GM12878 (cell line): ENCODE measurements at regions not wholly inside any gene's neighbourhood (a gene's known extent, or its start where the extent isn't known, plus 50 kb on each side); places are given as distances from the start of the nearest gene placed in this dataset.

Experiments used
- ATAC-seq: fragments of 200-7000 bp; cut with Tn5 transposase; 3 replicates; pipeline ENCODE4 v1.9.1; 2020; ENCODE audit warnings: mild to moderate bottlenecking, moderate library complexity
- BruUV-seq: library from RNA; stranded (reverse); fragments of 400-500 nt; replicated peaks from 2 replicates; lab custom pipeline; 2021; lab: Mats Ljungman, UMichigan
- CTCF ChIA-PET: fragments of 300-600 bp; sonication (Branson Sonifier 250); formaldehyde crosslinking; extraction: SDS; loops from one replicate; lab custom pipeline; 2021; ENCODE audit warnings: inconsistent platforms; lab: Yijun Ruan, JAX
- POLR2A ChIA-PET: fragments of 350-600 bp; formaldehyde crosslinking; extraction: SDS; loops from one replicate; lab custom pipeline; 2021; ENCODE audit warnings: inconsistent platforms; lab: Charles Lee
- RAD21 ChIA-PET: fragments of 300-600 bp; sonication (Branson Sonifier 250); formaldehyde crosslinking; loops from one replicate; lab custom pipeline; 2023; ENCODE audit warnings: antibody characterized with exemption; ENCODE audit not compliant: unreplicated experiment; lab: Charles Lee
- SMC1A ChIA-PET: fragments of 300-600 bp; sonication (Branson Sonifier 250); formaldehyde crosslinking; loops from one replicate; lab custom pipeline; 2023; ENCODE audit not compliant: unreplicated experiment, uncharacterized antibody; lab: Charles Lee
- DNase-seq: peaks from one replicate; pipeline ENCODE4 v3.0.0-alpha.2; 2011; ENCODE audit warnings: low read depth, low spot score
- FAIRE-seq: peaks from 3 replicates; lab custom pipeline; 2011; peaks lifted over from hg19 to GRCh38; lab: Jason Lieb, UNC
- H2AFZ ChIP-seq: 2 replicates; pipeline ENCODE4 v1.6.0; 2011; ENCODE audit warnings: low read depth, low read length, control low read depth; ENCODE audit not compliant: control insufficient read depth
- H3K27ac ChIP-seq: 2 replicates; pipeline ENCODE4 v1.5.1; 2011; ENCODE audit warnings: control low read depth; ENCODE audit not compliant: control insufficient read depth, insufficient read depth
- H3K27me3 ChIP-seq, 2 experiments: replicated peaks in 1 of 2; 2 replicates each; pipeline versions ENCODE4 v1.6.0 to v1.6.1; 2011; ENCODE audit warnings: low read length in 1 of 2; ENCODE audit not compliant: control insufficient read depth in 2 of 2, insufficient read depth in 2 of 2
- H3K36me3 ChIP-seq, 2 experiments: 2 replicates each; pipeline ENCODE4 v1.5.1; 2011; ENCODE audit warnings: low read length in 1 of 2; ENCODE audit not compliant: control insufficient read depth in 2 of 2, insufficient read depth in 2 of 2
- H3K4me1 ChIP-seq: 2 replicates; pipeline ENCODE4 v1.6.1; 2011; ENCODE audit warnings: mild to moderate bottlenecking, low read length, moderate library complexity, mixed read lengths; ENCODE audit not compliant: control insufficient read depth, insufficient read depth
- H3K4me2 ChIP-seq: 2 replicates; pipeline ENCODE4 v1.6.0; 2011; ENCODE audit warnings: control low read depth; ENCODE audit not compliant: control insufficient read depth, insufficient read depth
- H3K4me3 ChIP-seq: fragments of 200-600 bp; sonication (generic); 2 replicates; pipeline ENCODE4 v1.5.1; 2016
- H3K79me2 ChIP-seq: 2 replicates; pipeline ENCODE4 v1.6.0; 2011; ENCODE audit warnings: low read length; ENCODE audit not compliant: control insufficient read depth, insufficient read depth
- H3K9ac ChIP-seq: 2 replicates; pipeline ENCODE4 v1.8.0; 2011; ENCODE audit warnings: low read length, control low read depth, mixed read lengths; ENCODE audit not compliant: control insufficient read depth, insufficient read depth
- H3K9me3 ChIP-seq: replicated peaks from 3 replicates; pipeline ENCODE4 v1.5.1; 2011; ENCODE audit warnings: mild to moderate bottlenecking, low read length; ENCODE audit not compliant: control insufficient read depth, insufficient read depth
- H4K20me1 ChIP-seq: 2 replicates; pipeline ENCODE4 v1.6.0; 2011; ENCODE audit not compliant: control insufficient read depth, insufficient read depth
- BCL11A ChIP-seq: IDR thresholded peaks from 2 replicates; pipeline ENCODE4 v1.6.1; 2011; ENCODE audit warnings: low read depth, low read length
- FOXK2 ChIP-seq: fragments of 450-650 bp; IDR thresholded peaks from 2 replicates; pipeline ENCODE4 v1.6.1; 2017; ENCODE audit warnings: mild to moderate bottlenecking, moderate library complexity
- HDAC6 ChIP-seq: fragments of 200-600 bp; sonication (generic); IDR thresholded peaks from one replicate; pipeline ENCODE4 v1.8.0; 2017; ENCODE audit warnings: antibody characterized with exemption; ENCODE audit not compliant: unreplicated experiment
- MYB ChIP-seq: fragments of 150-350 bp; IDR thresholded peaks from 2 replicates; pipeline ENCODE4 v1.6.1; 2014; ENCODE audit warnings: mild to moderate bottlenecking, low read depth, low read length, borderline replicate concordance
- NBN ChIP-seq: fragments of 450-650 bp; IDR thresholded peaks from 2 replicates; pipeline ENCODE4 v1.6.1; 2016
- PML ChIP-seq: IDR thresholded peaks from 2 replicates; pipeline ENCODE4 v1.6.1; 2012; ENCODE audit warnings: low read length, inconsistent platforms
- POLR2A ChIP-seq: IDR thresholded peaks from 2 replicates; pipeline ENCODE4 v1.6.1; 2011; ENCODE audit warnings: low read depth, mild to moderate bottlenecking, low read length
- SUPT20H ChIP-seq: IDR thresholded peaks from 2 replicates; pipeline ENCODE4 v1.6.1; 2011; ENCODE audit warnings: low read depth, mild to moderate bottlenecking, low read length, moderate library complexity, borderline replicate concordance; ENCODE audit not compliant: control insufficient read depth
- TAF1 ChIP-seq: IDR thresholded peaks from 2 replicates; pipeline ENCODE4 v1.6.1; 2011; ENCODE audit warnings: mild to moderate bottlenecking, low read depth, low read length, borderline replicate concordance
- TCF12 ChIP-seq: IDR thresholded peaks from 2 replicates; pipeline ENCODE4 v1.6.1; 2011; ENCODE audit warnings: low read depth, mild to moderate bottlenecking, low read length
- ZNF274 ChIP-seq: IDR thresholded peaks from one replicate; pipeline ENCODE4 v1.8.0; 2011; ENCODE audit not compliant: insufficient read length, insufficient read depth
- ZNF384 ChIP-seq: IDR thresholded peaks from 2 replicates; pipeline ENCODE4 v1.6.1; 2012; ENCODE audit warnings: low read depth, mild to moderate bottlenecking, low read length, improper control_type of control experiment, borderline replicate concordance
- WGBS: methylation state at CpG from one replicate; pipeline ENCODE4 v1.1.6; 2016; ENCODE audit warnings: low lambda C conversion rate; ENCODE audit not compliant: insufficient replicate concordance, insufficient coverage; ENCODE audit errors: missing lambda C conversion rate; 5-methylcytosine and 5-hydroxymethylcytosine counted together
- in situ Hi-C: fragments of 300-500 bp; cut with MboI; formaldehyde crosslinking; loops from 9 replicates; pipeline ENCODE4 v1.14.3; 2018; ENCODE audit warnings: mixed read lengths
- intact Hi-C: fragments of 100-400 bp; cut with micrococcal nuclease; formaldehyde crosslinking; loops from one replicate; pipeline ENCODE4 v1.14.2; 2022; ENCODE audit not compliant: unreplicated experiment

DNA sequence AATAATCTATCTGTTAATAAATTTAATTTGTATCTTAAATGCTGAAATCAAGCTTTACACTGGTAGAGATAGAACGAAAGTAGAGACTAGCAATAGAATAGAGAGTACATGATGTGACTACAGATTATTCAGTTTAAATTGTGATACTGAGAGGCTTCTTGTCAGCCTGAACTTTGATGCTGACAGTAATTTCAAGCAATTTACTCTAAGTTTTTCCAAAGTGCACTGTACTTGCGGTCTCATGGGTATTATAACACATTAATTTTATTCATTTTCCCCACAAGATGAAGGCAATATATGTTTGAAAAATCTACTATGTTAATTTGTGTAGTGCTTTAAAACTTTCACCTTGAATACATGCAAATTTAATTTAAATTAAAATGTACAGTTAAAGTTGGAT is 914.0 kb upstream of the FBXO33 start:
- BruUV-seq, result no TSS peak
- in situ Hi-C loops (no loop called here), intact Hi-C loops (no loop called here)
- Histone ChIP-seq H4K20me1 (no peaks in the 10 kb centered on the region), H3K9ac (no peak overlapping the region), H3K27me3 (no peaks in the 10 kb centered on the region), H3K4me2 (no peak overlapping the region), H3K79me2 (no peaks in the 10 kb centered on the region), H3K9me3 (no peaks in the 10 kb centered on the region), H3K4me3 (no peak overlapping the region), H3K4me1 (no peaks in the 10 kb centered on the region), H3K27ac (no peak overlapping the region), H3K36me3 (no peaks in the 10 kb centered on the region), H2AFZ (no peak overlapping the region)
- WGBS, result 2% methylated on average over 2 of the region's 2 CpGs
- ChIA-PET POLR2A (no interaction called here), SMC1A (no interaction called here), RAD21 (no interaction called here), CTCF (no interaction called here)
- no peak for ATAC-seq
- no peak for FAIRE-seq
- no peak for TF ChIP-seq HDAC6
- no peak for TF ChIP-seq TAF1
- no peak for TF ChIP-seq PML
- no peak for TF ChIP-seq SUPT20H
- no peak for TF ChIP-seq BCL11A
- DNase-seq, result no peak

- Histone ChIP-seq H3K9ac (no peak overlapping the region), H3K4me2 (no peak overlapping the region), H3K4me1 (no peaks in the 10 kb centered on the region), H3K36me3 (no peaks in the 10 kb centered on the region), H4K20me1 (no peaks in the 10 kb centered on the region), H3K27me3 (no peaks in the 10 kb centered on the region), H3K9me3 (no peaks in the 10 kb centered on the region), H3K79me2 (no peaks in the 10 kb centered on the region), H3K27ac (no peak overlapping the region), H2AFZ (no peak overlapping the region), H3K4me3 (no peak overlapping the region)
- intact Hi-C loops, result no loop called here
- ChIA-PET CTCF (no interaction called here), RAD21 (no interaction called here), SMC1A (no interaction called here), POLR2A (no interaction called here)
- DNase-seq (no peak), ATAC-seq (no peak), FAIRE-seq (no peak)
- in situ Hi-C loops, result no loop called here
- WGBS, result 0% methylated on average over 1 of the region's 1 CpG
- TF ChIP-seq ZNF384 (no peak), POLR2A (no peak), TCF12 (no peak), FOXK2 (no peak), MYB (no peak), NBN (no peak), ZNF274 (no peak)
- BruUV-seq, result no TSS peak
These were observed 913.1 kb upstream of the FBXO33 start for GRCh38 chr14:40345334-40345733.
